HEK293T (cell line): ENCODE measurements at regions not wholly inside any gene's neighbourhood (a gene's known extent, or its start where the extent isn't known, plus 50 kb on each side); places are given as distances from the start of the nearest gene placed in this dataset.

Source experiments
- BHLHE40 ChIP-seq: fragments of 450-650 bp; IDR thresholded peaks from 2 replicates; pipeline ENCODE4 v1.6.1; 2016; ENCODE audit warnings: mild to moderate bottlenecking, moderate library complexity, borderline replicate concordance
- CTBP1 ChIP-seq: fragments of 450-650 bp; IDR thresholded peaks from 2 replicates; pipeline ENCODE4 v1.6.1; 2016; ENCODE audit warnings: borderline replicate concordance
- FOXK2 ChIP-seq: fragments of 450-650 bp; IDR thresholded peaks from 2 replicates; pipeline ENCODE4 v1.6.1; 2016; ENCODE audit warnings: mild to moderate bottlenecking
- FOXM1 ChIP-seq: fragments of 450-650 bp; IDR thresholded peaks from 2 replicates; pipeline ENCODE4 v1.6.1; 2017; ENCODE audit warnings: mild to moderate bottlenecking, borderline replicate concordance
- HDGF ChIP-seq: fragments of 450-650 bp; IDR thresholded peaks from 2 replicates; pipeline ENCODE4 v1.6.1; 2017; ENCODE audit warnings: antibody characterized with exemption, borderline replicate concordance
- NFRKB ChIP-seq: fragments of 450-650 bp; IDR thresholded peaks from 2 replicates; pipeline ENCODE4 v1.6.1; 2016; ENCODE audit warnings: mild to moderate bottlenecking, moderate library complexity
- SP1 ChIP-seq: fragments of 450-650 bp; IDR thresholded peaks from 2 replicates; pipeline ENCODE4 v1.6.1; 2017
- SUZ12 ChIP-seq: fragments of 450-650 bp; IDR thresholded peaks from 2 replicates; pipeline ENCODE4 v1.6.1; 2016; ENCODE audit warnings: mild to moderate bottlenecking
- TARDBP ChIP-seq: fragments of 450-650 bp; IDR thresholded peaks from 2 replicates; pipeline ENCODE4 v1.6.1; 2016

DNA sequence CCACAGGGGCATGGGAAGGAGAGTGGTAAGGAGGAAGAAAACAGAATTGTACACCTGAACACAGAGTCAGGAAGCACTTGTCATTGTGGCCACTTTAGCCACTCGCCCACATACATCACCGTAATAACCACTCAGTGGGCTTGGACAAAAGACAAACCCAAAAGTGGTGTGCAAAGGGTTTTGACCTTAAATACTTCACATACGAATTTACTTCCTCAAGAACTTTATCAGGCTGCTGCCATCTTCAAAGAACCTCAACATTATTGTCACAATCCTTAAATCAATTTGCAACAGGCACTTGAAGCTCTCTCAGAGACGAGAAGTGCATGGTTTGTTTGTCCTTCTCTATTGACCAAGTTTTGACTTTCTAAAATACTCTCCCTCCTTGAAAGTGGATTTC lies 187.3 kb upstream of the EGLN3 start:
- TF ChIP-seq FOXM1 = no peak
- no peak for TF ChIP-seq TARDBP
- TF ChIP-seq SP1 = no peak
- no peak for TF ChIP-seq HDGF
- TF ChIP-seq NFRKB = no peak
- no peak for TF ChIP-seq CTBP1
- no peak for TF ChIP-seq SUZ12
- TF ChIP-seq FOXK2 = no peak
- no peak for TF ChIP-seq BHLHE40
